Hematopoietic multipotent progenitor cell treated with erythropoietin and hydrocortisone succinate and interleukin-3 and kit ligand, for 15 days (in vitro differentiated cells): ENCODE measurements at regions not wholly inside any gene's neighbourhood (a gene's known extent, or its start where the extent isn't known, plus 50 kb on each side); places are given as distances from the start of the nearest gene placed in this dataset.

ENCODE experiments used
- DNase-seq: peaks from one replicate; pipeline ENCODE4 v3.0.0-alpha.2; 2015; ENCODE audit warnings: low spot score

- DNase-seq = no peak
Measured at GRCh38 chr2:240346015-240346752, 89.3 kb upstream of the GPC1 start.

GRCh38 chr2:240346753-240347372, 88.6 kb upstream of the GPC1 start:
- no peak for DNase-seq

GRCh38 chr2:240347373-240347940, 88.0 kb upstream of the GPC1 start:
- no peak for DNase-seq

GRCh38 chr2:240347949-240348500, 87.4 kb upstream of the GPC1 start:
- no peak for DNase-seq

- no peak for DNase-seq
Measured at GRCh38 chr2:240348522-240348921, 86.9 kb upstream of the GPC1 start.

GRCh38 chr2:240349133-240350005, 86.1 kb upstream of the GPC1 start:
- DNase-seq = no peak

GRCh38 chr2:240350006-240350355, 85.5 kb upstream of the GPC1 start:
- DNase-seq = no peak

- no peak for DNase-seq
Measured at GRCh38 chr2:240350696-240351087, 84.8 kb upstream of the GPC1 start.

- DNase-seq = no peak
Measured at GRCh38 chr2:240351088-240351741, 84.2 kb upstream of the GPC1 start.

- no peak for DNase-seq
Measured at GRCh38 chr2:240351826-240352426, 83.5 kb upstream of the GPC1 start.

- no peak for DNase-seq
Measured at GRCh38 chr2:240353086-240353798, 82.2 kb upstream of the GPC1 start.

- DNase-seq = no peak
Measured at GRCh38 chr2:240353944-240354343, 81.5 kb upstream of the GPC1 start.

- DNase-seq = no peak
Measured at GRCh38 chr2:240355001-240355891, 80.2 kb upstream of the GPC1 start.

- DNase-seq = no peak
Measured at GRCh38 chr2:240355962-240356361, 79.5 kb upstream of the GPC1 start.

- no peak for DNase-seq
Measured at GRCh38 chr2:240356700-240357640, 78.5 kb upstream of the GPC1 start.

- DNase-seq = no peak
Measured at GRCh38 chr2:240357641-240358012, 77.8 kb upstream of the GPC1 start.

- no peak for DNase-seq
Measured at GRCh38 chr2:240358080-240358479, 77.4 kb upstream of the GPC1 start.

GRCh38 chr2:240358821-240359397, 76.6 kb upstream of the GPC1 start:
- DNase-seq = no peak
